DOHH2 (cell line): ENCODE measurements at regions not wholly inside any gene's neighbourhood (a gene's known extent, or its start where the extent isn't known, plus 50 kb on each side); places are given as distances from the start of the nearest gene placed in this dataset.
"Not testable (repeated sequence)": the region's sequence is repeated elsewhere in the genome, so short reads cannot be mapped to it uniquely, and the experiment has no call there.

Experiments used
- EZH2phosphoT487 ChIP-seq: fragments of 200-600 bp; sonication (generic); IDR thresholded peaks from 2 replicates; pipeline ENCODE4 v1.6.1; 2017; ENCODE audit warnings: borderline replicate concordance, mild to moderate bottlenecking, antibody characterized with exemption, low read length, moderate library complexity, mixed read lengths
- TF ChIP-seq, protein P1 (sequence below): fragments of 200-600 bp; sonication (generic); IDR thresholded peaks from one replicate; pipeline ENCODE4 v1.5.1; 2014; ENCODE audit warnings: antibody characterized with exemption, mild to moderate bottlenecking, low read depth, low read length; ENCODE audit not compliant: poor library complexity, severe bottlenecking

DNA sequence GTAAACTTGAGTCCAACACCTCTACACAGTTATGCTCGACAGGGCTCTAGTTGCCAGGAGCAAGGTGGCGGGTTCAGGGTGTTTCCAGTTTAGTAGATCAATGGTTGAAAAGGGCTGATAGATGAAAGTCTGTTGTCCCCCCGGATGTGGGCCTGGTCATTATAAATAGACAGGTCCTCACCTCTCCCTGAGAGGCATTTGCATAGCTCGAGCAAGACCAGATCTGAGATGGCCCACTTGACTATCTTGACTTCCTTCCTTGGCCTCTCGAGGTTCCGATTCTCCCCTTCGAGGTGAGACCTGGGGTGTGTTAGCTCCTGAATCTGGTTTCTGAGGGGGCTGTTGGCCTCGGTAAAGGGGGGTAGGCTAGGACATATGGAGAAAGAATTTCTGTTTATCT, 54.1 kb upstream of the RBMX start:
- TF ChIP-seq EZH2phosphoT487 = not testable (repeated sequence)
- TF ChIP-seq, protein P1, sequence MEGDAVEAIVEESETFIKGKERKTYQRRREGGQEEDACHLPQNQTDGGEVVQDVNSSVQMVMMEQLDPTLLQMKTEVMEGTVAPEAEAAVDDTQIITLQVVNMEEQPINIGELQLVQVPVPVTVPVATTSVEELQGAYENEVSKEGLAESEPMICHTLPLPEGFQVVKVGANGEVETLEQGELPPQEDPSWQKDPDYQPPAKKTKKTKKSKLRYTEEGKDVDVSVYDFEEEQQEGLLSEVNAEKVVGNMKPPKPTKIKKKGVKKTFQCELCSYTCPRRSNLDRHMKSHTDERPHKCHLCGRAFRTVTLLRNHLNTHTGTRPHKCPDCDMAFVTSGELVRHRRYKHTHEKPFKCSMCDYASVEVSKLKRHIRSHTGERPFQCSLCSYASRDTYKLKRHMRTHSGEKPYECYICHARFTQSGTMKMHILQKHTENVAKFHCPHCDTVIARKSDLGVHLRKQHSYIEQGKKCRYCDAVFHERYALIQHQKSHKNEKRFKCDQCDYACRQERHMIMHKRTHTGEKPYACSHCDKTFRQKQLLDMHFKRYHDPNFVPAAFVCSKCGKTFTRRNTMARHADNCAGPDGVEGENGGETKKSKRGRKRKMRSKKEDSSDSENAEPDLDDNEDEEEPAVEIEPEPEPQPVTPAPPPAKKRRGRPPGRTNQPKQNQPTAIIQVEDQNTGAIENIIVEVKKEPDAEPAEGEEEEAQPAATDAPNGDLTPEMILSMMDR = not testable (repeated sequence)
